GM21515 (cell line): ENCODE measurements at regions not wholly inside any gene's neighbourhood (a gene's known extent, or its start where the extent isn't known, plus 50 kb on each side); places are given as distances from the start of the nearest gene placed in this dataset.

Experiments
- ATAC-seq: cut with Tn5 transposase; IDR thresholded peaks from one replicate; pipeline ENCODE4 v1.9.1; 2021; ENCODE audit not compliant: unreplicated experiment

DNA sequence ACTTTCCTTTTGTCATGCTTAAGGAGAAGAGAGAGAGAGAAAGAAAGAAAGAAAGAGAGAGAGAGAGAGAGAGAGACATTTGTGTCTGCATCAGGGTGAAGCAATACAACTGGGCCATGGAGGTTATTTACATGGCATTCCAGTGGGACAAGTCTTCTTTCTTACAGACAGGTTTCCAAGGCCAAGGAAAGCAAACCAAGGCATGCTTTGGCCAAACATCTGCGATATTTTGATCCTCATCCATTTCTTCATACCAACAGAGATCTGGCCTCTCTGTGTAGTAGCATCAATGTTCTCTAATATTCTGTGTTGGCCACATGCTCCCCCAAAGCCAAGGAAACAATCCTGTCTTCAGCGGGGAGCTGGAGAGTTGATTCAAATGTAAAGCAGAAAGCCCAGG is 292.1 kb downstream of the SETD4 start:
- ATAC-seq, result no peak

DNA sequence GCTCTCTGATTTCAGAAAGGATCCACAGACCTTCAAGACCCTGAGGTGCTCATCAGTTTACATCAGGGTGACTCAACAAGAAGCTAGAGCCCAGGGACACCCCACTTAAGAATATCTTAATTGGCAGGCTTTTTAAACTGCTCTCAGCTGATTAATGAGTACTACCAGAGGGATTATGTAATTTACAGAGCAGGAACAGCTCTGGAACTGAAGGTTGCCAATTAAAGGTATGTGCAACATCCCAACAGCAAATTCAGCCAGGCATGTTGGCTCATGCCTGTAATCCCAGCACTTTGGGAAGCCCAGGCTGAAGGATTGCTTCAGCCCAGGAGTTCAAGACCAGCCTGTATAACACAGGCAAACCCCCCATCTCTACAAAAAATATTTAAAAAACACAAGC is 295.7 kb downstream of the SETD4 start:
- ATAC-seq, result no peak

DNA sequence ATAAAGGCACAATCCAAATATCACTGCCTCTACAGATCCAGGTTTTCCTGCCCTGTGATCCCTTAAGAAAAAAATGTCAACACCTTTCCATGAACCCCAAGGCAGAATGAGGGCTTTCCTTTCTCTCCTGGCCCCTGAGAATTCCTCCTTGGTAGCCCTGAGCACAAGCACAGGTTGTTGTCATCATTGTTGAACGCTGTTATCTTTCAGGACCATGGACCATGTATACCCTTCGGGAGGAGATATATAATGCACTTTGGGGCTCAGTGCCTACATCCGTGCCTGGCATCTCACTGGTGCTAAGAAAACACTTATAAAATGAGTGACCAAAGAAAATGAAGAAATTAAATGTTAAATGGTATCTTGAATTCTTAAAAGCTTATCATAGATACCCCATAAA is 296.2 kb downstream of the SETD4 start:
- no peak for ATAC-seq

DNA sequence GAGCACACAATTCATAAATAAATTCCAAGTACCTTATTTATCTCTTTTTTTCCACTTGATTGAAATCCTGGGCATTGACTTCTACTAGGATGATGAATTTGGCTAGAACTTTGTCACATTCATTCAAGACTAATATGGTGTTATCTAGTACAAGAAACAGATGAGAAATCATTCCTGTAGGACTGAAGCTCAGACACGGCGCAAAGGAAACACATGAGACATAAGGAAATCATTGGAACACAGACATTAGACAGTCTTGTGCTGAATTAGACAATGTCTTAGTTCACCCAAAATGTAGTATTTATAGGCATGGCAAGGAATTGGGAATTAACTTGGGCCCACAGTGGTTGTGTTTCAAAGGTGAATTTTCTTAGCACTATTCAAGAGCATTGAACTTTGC is 305.7 kb downstream of the SETD4 start:
- ATAC-seq, result no peak

DNA sequence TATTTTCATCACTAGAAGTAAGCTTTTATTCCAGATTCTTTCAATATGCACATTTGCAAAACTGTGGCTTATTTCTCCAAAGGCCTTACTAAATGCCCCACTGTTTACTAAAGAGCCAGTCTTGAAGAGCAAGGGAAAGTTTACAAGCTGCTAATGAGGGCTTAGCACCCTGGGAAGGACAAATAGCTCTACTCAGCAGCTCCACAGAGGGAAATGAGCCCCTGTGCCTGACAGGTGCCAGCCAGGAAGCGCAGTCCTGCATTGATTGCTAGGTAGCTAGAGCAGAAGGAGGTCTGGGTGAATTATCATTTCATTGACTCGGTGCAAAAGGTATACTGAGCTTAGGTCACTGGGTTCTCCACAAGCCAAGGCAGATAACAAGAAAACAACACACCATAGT is 307.0 kb downstream of the SETD4 start:
- ATAC-seq, result no peak

DNA sequence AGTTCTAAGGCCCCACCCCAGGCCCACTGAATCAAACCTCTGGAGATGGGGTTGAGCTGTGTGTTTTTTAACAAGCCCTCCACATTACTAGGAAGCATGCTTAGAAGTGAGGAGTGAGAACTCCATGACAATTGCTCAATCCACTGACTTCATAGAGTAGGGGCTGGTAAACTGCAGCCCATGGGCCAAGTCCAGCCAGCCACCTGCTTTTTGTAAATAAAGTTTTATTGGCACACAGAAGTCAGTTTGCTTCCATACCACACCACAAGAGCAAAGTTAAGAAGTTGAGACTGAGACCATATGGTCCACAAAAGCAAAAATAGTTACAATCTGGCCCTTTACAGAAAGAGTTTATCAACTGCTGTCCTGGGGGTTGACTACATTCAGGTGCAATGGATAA is 309.2 kb downstream of the SETD4 start:
- ATAC-seq, result no peak

DNA sequence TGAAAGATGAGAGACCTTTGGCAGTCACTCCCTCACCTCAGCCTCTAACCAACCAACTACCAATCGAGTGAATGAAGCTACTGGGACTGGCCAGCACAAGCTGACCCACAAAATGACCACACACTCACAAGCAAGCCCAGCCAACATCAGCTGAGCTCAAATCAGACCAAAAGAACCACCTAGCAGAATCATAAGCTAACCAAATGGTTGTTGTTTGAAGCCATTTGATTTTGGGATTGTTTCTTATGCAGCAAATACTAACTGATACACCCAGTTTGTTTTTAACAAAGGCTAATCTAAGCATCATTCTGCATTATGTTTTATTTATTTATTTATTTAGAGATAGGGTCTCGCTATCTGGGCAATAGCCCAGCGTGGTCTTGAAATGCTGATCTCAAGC is 310.4 kb downstream of the SETD4 start:
- ATAC-seq, result no peak

DNA sequence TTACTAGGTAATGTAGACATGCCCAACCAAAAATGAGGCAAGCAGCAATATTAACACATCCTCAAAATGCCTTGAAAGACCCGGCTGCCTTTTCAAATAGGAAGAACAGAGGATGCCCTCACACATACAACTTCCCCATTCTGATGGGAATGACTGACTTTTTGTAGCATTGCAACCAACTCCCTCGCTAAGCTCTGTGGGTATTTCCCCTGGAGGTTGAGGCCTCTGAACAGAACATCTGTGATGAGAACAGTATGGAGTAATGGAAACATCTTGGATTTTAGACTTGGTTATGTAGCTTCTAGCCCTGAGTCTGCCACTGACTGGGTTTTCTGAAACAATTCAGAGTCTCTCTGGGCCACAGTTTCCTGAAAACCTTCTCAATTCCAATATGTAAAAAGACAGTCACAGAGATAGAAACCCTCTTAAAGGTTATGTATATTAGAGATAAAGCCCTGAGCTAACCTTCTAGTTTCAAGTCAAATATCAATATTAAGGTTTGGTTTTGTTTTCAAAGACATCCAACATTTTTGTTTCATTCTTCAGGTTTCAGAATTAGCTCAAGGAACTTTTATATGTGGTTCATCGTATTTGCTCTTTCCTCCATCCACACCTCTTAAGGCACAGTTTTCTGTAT is 311.5 kb downstream of the SETD4 start:
- no peak for ATAC-seq

DNA sequence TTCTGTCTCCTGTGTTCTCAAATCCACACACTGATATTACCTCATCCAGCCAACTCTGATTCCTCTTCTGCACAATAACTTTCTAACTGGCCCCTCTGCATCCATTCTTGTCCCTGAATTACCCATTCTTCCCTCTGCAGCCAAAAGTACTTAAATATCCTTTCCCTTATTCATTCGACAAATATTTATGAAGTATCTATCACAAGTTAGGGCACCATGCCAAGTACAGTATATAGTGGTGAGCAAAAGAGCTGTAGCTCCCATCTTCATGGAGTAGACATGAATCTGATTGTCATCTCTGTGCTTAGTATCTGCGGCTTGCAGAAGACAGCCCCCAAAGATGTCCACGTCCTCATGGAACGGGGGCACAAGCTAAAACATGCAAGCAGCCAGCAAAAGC is 316.8 kb downstream of the SETD4 start:
- no peak for ATAC-seq

DNA sequence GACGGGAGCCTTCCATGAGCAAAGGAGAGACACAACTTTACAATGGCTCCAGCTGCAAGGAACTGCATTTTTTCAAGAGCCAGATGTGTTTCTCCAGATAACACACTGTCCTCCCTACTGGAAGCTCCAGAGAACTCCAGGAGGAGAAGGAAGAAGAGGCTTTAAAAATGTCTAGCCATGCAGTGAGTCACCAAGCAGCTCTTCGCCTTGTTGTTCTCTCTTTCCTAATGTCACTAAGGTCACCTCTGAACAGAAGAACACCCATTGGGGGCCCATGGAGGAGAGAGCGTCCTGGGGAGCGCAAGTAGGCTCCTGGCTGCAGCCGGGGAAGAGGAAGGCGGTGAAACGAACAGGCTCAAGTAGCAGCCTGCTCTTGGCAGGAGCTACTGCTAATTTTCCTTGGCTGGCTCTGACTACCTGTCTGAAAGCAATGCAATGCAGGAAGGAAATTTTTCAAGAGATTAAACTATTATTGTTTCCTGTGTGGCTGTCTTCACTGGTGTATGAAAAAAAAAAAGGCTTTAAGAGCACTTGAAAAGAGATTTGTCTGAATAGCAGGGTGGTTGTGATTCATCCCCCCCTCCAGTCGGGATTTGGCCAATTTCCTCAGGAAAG is 321.9 kb downstream of the SETD4 start:
- no peak for ATAC-seq

DNA sequence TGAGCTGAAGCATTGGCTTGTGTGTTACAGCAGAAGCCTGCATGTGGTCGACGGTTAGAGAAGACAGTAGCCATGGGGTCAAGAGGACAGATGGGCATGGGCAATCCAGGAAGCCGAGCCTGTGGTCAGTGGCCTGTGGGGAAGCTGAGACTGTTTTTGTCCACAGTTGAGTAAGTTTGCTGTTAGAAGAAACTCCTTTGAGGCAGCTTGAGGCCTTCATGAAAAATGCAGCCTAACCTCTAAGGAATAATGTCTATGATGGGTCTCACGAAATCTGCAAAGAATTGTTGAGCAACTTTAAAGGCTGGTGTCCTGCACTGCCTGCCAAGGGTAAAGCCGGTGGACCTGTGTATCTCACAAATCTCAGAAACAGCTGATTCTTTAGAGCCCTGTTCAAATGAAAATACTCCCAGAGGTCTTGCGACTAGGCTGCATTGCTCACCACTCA is 322.4 kb downstream of the SETD4 start:
- no peak for ATAC-seq

DNA sequence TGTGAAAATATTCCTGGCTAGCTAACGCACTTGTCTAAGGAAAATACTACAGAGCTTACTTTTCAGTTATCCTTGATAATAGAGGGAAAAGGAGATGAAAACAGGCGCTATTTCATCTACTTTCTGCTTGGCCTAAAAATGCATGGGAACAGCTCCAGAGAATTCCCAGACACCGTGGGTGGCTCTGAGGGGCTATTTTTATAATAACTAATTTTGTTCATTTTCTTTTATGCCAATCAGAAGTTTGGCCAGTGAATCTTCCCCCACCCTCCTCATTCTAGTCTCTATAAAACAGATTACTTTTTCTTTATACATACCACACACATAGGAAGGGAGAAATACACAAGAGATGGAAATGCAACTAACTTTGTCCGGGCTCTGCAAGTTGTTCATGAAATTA is 322.9 kb downstream of the SETD4 start:
- ATAC-seq, result no peak

DNA sequence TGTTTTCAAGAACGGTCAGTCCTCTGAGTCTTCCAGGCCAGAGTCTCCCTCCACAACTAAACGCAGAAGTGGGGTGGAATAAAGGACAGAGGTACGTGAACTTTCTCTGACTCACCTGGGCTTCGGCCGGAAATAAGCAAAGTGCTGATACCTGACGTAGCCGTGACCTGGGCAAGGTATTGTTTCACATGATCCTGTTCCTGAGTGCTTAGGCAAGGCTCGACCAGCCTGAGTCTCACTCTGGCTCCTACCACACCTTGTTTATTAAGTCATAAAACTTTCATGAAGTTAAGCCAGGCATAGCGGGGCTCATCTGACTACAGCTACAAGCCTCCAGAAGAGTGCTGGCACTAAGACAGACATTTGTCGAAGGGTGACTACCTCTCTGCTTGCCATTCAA is 327.5 kb downstream of the SETD4 start:
- ATAC-seq, result no peak

DNA sequence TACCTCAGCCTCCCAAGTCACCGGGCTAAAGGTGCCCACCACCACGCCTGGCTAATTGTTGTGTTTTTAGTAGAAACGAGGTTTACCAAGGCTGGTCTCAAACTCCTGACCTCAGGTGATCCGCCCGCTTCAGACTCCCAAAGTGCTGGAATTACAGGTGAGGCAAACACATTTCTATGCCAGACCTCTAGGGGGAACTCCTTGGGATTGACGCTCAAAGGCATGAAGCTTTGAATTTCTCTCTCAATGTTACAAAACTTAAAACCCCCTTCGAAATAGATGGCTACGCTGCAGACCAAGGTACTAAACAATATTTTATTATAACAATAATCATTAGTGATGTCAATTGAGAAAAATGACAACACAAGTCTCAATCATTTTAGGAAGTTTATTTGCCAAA is 330.0 kb downstream of the SETD4 start:
- ATAC-seq, result no peak

DNA sequence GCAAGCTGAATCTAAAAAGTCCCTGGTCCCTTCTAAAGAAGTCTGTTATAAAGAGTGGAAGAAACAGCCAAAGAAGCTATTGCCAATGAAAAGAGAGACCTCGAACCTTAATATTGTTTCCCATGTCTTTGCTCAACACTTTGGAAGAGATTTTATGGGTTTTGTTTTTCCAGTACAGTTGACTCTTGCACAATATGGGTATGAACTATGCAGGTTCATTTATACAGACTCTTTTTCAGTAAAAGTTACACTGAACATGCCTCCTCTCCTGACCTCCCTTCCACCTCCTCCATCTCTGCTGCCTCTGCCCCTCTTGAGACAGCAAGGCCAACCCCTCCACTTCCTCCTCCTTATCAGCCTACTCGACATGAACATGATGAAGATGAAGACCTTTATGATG is 332.5 kb downstream of the SETD4 start:
- ATAC-seq, result no peak

DNA sequence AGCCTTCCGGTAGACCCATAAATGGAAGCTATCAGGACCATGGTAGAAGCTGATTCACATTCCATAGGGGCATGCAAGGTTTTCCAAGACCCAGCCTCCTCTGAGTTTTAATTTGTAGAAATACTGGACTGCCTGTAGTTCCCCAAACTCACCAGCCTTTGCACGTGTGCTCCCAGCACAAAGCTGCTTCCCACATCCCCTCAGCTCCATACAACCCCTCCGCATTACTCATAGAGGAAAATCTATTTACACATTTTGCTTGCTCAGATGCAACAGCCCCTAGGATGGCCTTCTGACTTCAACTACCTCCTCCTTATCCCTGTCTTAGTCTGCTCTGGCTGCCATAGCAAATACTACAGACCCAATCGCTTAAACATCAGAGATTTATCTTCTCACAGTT is 336.2 kb downstream of the SETD4 start:
- no peak for ATAC-seq

DNA sequence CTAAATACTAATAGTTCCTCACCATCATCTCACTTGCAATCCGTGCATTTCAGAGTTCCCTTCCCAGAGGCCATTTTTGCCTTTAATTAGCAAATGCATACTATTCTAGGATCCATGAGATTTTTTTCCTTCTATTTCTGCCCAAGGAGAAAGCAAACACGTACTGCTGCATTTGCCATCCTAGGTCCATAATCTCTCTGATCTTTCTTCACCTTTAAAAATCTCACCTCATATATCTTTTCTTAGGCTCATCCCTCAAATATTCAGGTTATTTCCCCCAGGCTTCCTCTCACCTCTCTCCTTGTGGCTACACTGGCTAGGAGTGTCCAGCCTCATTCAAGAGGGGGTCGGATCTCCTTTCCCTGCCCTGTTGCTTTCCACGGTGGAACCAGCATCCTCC is 338.6 kb downstream of the SETD4 start:
- ATAC-seq, result no peak

DNA sequence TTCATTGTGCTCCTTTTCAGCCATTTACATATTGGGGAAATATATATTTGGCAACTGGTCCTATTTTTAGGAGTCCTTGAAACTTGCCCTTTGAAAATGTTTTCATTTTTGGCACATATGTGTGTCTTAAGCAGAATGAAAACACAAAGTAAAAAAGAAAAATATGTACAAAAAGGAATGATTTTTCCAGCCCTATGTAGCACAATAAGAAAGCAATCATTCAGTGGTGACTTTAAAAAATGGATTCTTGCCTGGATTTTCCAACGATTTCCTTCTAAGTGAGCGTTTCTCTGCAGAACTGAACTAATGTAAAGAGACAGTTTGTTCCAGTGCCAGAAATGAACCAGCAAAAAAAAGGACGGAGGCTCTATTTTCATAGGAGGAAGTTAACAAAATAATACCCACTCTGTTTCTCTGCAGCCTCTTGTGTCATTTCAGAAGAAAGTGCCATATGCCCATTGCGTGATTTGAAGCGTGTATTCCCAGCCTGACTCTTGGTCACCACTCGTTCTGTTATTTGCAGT is 340.1 kb downstream of the SETD4 start:
- ATAC-seq, result no peak

DNA sequence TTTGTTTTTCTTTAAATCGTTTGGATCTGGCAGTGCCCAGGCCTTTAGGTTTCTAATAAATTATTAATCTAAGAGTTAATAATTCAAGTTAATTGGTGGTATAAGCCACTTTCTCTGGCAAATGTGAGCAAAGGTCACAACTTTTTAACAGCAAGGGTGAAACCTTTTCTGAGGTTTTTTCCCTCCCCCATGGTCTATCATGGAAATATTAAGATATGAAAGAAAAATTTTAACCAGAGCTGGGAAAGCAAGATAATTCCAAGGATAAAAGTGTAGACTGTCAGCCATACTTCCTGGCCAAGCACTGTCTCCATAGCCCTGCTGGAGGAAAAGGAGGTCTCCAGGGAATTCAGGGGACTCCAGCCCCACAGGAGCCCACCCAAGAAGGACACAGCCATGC is 341.2 kb downstream of the SETD4 start:
- no peak for ATAC-seq

DNA sequence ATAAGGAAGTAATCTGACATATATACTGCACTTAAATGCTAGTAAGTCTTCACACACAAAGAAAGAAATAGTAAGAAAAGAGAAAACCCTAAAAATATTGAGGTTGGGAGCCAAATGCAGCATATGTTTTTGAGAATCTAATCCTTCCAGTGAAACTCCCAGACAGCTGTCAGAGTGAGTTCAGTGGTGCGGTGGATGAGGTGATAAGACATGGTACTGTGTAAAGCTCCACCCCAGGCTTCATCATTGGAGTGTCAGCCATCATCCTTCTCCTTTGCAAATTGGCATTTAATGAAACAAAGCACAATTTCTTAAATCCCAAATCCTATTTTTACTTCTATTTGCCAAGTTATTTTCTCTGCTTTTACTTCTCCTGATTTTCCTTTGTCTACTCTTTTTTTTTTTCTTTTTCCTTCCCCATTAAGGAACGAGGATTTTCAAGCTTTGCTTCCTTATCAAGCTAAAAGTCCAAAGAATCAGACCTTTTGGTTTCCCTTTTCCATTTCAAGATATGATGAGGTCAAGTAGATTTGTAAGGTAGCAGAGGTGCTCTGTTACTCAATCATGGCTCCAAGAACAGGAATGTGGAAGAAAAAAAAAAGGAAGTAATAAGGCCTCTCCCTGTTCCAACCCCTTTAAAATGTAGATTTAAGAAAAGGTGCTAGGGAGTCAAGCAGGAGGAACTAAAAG is 343.3 kb downstream of the SETD4 start:
- no peak for ATAC-seq

DNA sequence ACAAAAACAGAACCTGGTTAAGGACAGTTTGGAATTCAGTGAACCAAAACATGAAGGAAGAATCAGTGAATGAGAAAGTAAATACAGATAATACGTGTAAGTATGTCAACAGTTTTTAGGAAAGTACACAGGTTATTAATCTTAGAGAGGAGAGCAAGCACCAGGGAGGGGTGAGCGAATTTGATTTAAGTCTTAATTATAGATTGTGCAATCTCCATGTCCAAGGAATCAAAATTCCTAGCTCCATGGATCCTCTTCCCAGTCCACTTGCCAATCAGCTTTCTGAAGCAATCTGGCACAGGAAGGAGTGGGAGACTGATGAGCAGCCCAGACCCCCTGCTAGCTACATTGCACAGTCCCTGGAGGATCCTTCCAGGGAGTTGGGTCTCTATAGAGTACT is 346.4 kb downstream of the SETD4 start:
- ATAC-seq, result no peak

DNA sequence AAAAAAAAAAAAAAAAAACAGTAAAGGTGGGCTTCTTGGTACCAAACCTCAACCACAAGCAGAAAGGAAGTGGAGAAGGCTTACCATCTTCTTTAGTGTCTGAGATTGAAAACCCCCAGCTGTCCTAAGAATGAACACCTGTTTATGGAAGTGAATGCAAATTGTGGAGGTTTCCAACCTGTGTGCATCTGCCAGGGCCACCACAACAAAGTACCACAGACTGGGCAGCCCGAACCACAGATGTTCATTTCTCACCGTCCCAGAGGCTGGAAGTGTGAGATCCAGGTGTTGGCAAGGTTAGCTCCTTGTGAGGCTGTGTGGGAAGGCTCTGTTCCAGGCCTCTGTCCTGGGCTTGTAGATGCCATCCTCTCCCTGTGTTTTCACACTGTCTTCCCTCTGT is 348.7 kb downstream of the SETD4 start:
- no peak for ATAC-seq
